Fibroblast of skin of right quadriceps (primary cell): ENCODE measurements at regions not wholly inside any gene's neighbourhood (a gene's known extent, or its start where the extent isn't known, plus 50 kb on each side); places are given as distances from the start of the nearest gene placed in this dataset.
A peak's percentile ranks its signal among the peaks of the same experiment; 100 is the strongest.

Experiments
- DNase-seq: peaks from one replicate; pipeline ENCODE4 v3.0.0-alpha.2; 2013

GRCh38 chr1:230510496-230510895, 84.4 kb upstream of the PGBD5 start:
- DNase-seq: no peak

- peak; percentile 72 for DNase-seq
Observed at GRCh38 chr1:230509281-230509977, 83.3 kb upstream of the PGBD5 start.

- no peak for DNase-seq
Observed at GRCh38 chr1:230507666-230508402, 81.7 kb upstream of the PGBD5 start.

- DNase-seq: no peak
Observed at GRCh38 chr1:230507236-230507635, 81.1 kb upstream of the PGBD5 start.

GRCh38 chr1:230506451-230506850, 80.3 kb upstream of the PGBD5 start:
- DNase-seq: no peak

- DNase-seq: no peak
Observed at GRCh38 chr1:230504310-230504709, 78.2 kb upstream of the PGBD5 start.

- DNase-seq: no peak
Observed at GRCh38 chr1:230503726-230504125, 77.6 kb upstream of the PGBD5 start.

GRCh38 chr1:230502996-230503395, 76.9 kb upstream of the PGBD5 start:
- DNase-seq: no peak

GRCh38 chr1:230502306-230502705, 76.2 kb upstream of the PGBD5 start:
- no peak for DNase-seq

GRCh38 chr1:230501849-230502248, 75.7 kb upstream of the PGBD5 start:
- no peak for DNase-seq

GRCh38 chr1:230501242-230501641, 75.1 kb upstream of the PGBD5 start:
- no peak for DNase-seq

GRCh38 chr1:230500063-230500462, 73.9 kb upstream of the PGBD5 start:
- no peak for DNase-seq

GRCh38 chr1:230499496-230499895, 73.4 kb upstream of the PGBD5 start:
- DNase-seq: no peak

GRCh38 chr1:230498704-230499103, 72.6 kb upstream of the PGBD5 start:
- DNase-seq: no peak

GRCh38 chr1:230496451-230496850, 70.3 kb upstream of the PGBD5 start:
- no peak for DNase-seq

- DNase-seq: no peak
Observed at GRCh38 chr1:230495891-230496385, 69.8 kb upstream of the PGBD5 start.

GRCh38 chr1:230495076-230495475, 68.9 kb upstream of the PGBD5 start:
- no peak for DNase-seq

- no peak for DNase-seq
Observed at GRCh38 chr1:230494514-230494913, 68.4 kb upstream of the PGBD5 start.

GRCh38 chr1:230494026-230494425, 67.9 kb upstream of the PGBD5 start:
- no peak for DNase-seq

GRCh38 chr1:230493264-230493663, 67.1 kb upstream of the PGBD5 start:
- no peak for DNase-seq

GRCh38 chr1:230490436-230490835, 64.3 kb upstream of the PGBD5 start:
- no peak for DNase-seq

GRCh38 chr1:230487773-230488428, 61.8 kb upstream of the PGBD5 start:
- DNase-seq: no peak

- no peak for DNase-seq
Observed at GRCh38 chr1:230476622-230477003, 50.5 kb upstream of the PGBD5 start.
